ENCODE measurements at regions not wholly inside any gene's neighbourhood (a gene's known extent, or its start where the extent isn't known, plus 50 kb on each side); places are given as distances from the start of the nearest gene placed in this dataset.

GRCh38 chr21:27298465-27298864 lies 331.6 kb upstream of the ADAMTS5 start:
- TF ChIP-seq CTCF (IDR thresholded peaks at IDR 0.05; ENCODE audit: poor library complexity) (no peak), EZH2phosphoT487 (IDR thresholded peaks at IDR 0.05; ENCODE audit: low read depth, severe bottlenecking, unreplicated experiment) (no peak)
